HepG2 (cell line): ENCODE measurements at regions not wholly inside any gene's neighbourhood (a gene's known extent, or its start where the extent isn't known, plus 50 kb on each side); places are given as distances from the start of the nearest gene placed in this dataset.

Experiments
- ATAC-seq: fragments of 200-7000 bp; cut with Tn5 transposase; 3 replicates; pipeline ENCODE4 v1.9.1; 2020; ENCODE audit warnings: mild to moderate bottlenecking, moderate library complexity
- BruUV-seq: library from RNA; stranded (reverse); fragments of 400-500 nt; replicated peaks from 2 replicates; lab custom pipeline; 2021; lab: Mats Ljungman, UMichigan
- CTCF ChIA-PET: fragments of 300-600 bp; formaldehyde crosslinking; extraction: SDS; loops from one replicate; lab custom pipeline; 2021; ENCODE audit warnings: low total read pairs, inconsistent platforms, low intra/inter-chr PET ratio; lab: Yijun Ruan, JAX
- POLR2A ChIA-PET: fragments of 350-600 bp; sonication (Branson Sonifier 250); formaldehyde crosslinking; loops from one replicate; lab custom pipeline; 2020; ENCODE audit warnings: antibody characterized with exemption, inconsistent platforms; lab: Yijun Ruan, JAX
- DNase-seq: peaks from one replicate; pipeline ENCODE4 v3.0.0-alpha.2; 2015; ENCODE audit warnings: low spot score
- FAIRE-seq: peaks from 3 replicates; lab custom pipeline; 2011; peaks lifted over from hg19 to GRCh38; lab: Jason Lieb, UNC
- H2AFZ ChIP-seq: one replicate; pipeline ENCODE4 v1.6.1; 2011; ENCODE audit warnings: low read length, inconsistent platforms
- H3K27ac ChIP-seq: fragments of 300-600 bp; 3 replicates; pipeline ENCODE4 v1.8.0; 2011; ENCODE audit warnings: mixed run types, mild to moderate bottlenecking, mixed read lengths, low read length, inconsistent platforms; ENCODE audit not compliant: insufficient read depth; ENCODE audit errors: extremely low read length
- H3K27me3 ChIP-seq, 2 experiments: fragments of 200-600 bp in 1 of 2; 2 replicates in 1 of 2; 3 replicates in 1 of 2; pipeline versions ENCODE4 v1.6.0 to v1.8.0; 2011; ENCODE audit warnings: low read length in 2 of 2, mild to moderate bottlenecking in 2 of 2, moderate library complexity in 2 of 2, inconsistent platforms in 1 of 2; ENCODE audit not compliant: insufficient read depth in 2 of 2, control insufficient read depth in 1 of 2
- H3K36me3 ChIP-seq, 2 experiments: fragments of 200-600 bp in 1 of 2; replicated peaks in 1 of 2; 2 replicates in 1 of 2; 3 replicates in 1 of 2; pipeline versions ENCODE4 v1.5.1 to v1.8.0; 2011; ENCODE audit warnings: low read length in 2 of 2, inconsistent platforms in 1 of 2; ENCODE audit not compliant: insufficient read depth in 2 of 2, control insufficient read depth in 1 of 2
- H3K4me1 ChIP-seq: 2 replicates; pipeline ENCODE4 v1.5.1; 2012; ENCODE audit warnings: low read length, inconsistent platforms; ENCODE audit not compliant: insufficient read depth
- H3K4me2 ChIP-seq: 2 replicates; pipeline ENCODE4 v1.6.0; 2011; ENCODE audit warnings: low read depth, low read length, inconsistent platforms
- H3K4me3 ChIP-seq, 3 experiments: fragments of 200-600 bp in 1 of 3; sonication (generic), shearing (Covaris generic) in 1 of 3; replicated peaks in 1 of 3; 2 replicates each; pipeline ENCODE4 v1.5.1; 2011 to 2016; ENCODE audit warnings: low read length in 3 of 3, inconsistent platforms in 2 of 3, low read depth in 2 of 3, mild to moderate bottlenecking in 2 of 3, control low read depth in 1 of 3, mixed read lengths in 1 of 3; ENCODE audit not compliant: insufficient read depth in 1 of 3
- H3K79me2 ChIP-seq: one replicate; pipeline ENCODE4 v1.6.1; 2011; ENCODE audit warnings: low read length, inconsistent platforms; ENCODE audit not compliant: insufficient read depth
- H3K9ac ChIP-seq: 2 replicates; pipeline ENCODE4 v1.6.0; 2011; ENCODE audit warnings: mild to moderate bottlenecking, low read depth, low read length, inconsistent platforms; ENCODE audit not compliant: insufficient read depth
- H3K9me3 ChIP-seq: 2 replicates; pipeline ENCODE4 v1.5.1; 2012; ENCODE audit warnings: mild to moderate bottlenecking, low read length
- H4K20me1 ChIP-seq: 2 replicates; pipeline ENCODE4 v1.6.0; 2011; ENCODE audit warnings: inconsistent platforms, mild to moderate bottlenecking, low read length, moderate library complexity; ENCODE audit not compliant: insufficient read depth
- AGO1 ChIP-seq: fragments of 200-400 bp; formaldehyde crosslinking; IDR thresholded peaks from 2 replicates; pipeline ENCODE4 v1.6.1; 2017; ENCODE audit warnings: mild to moderate bottlenecking, low read depth, low read length, moderate library complexity; ENCODE audit not compliant: poor library complexity, severe bottlenecking
- CENPX ChIP-seq: sonication (generic); formaldehyde crosslinking; IDR thresholded peaks from 2 replicates; pipeline ENCODE4 v1.9.0; 2021; ENCODE audit warnings: mild to moderate bottlenecking, missing genetic modification reagents, moderate library complexity
- FIP1L1 ChIP-seq: fragments of 200-400 bp; formaldehyde crosslinking; IDR thresholded peaks from 2 replicates; pipeline ENCODE4 v1.6.1; 2018; ENCODE audit warnings: low read depth, mild to moderate bottlenecking, low read length, moderate library complexity, borderline replicate concordance; ENCODE audit not compliant: insufficient read depth
- FOXM1 ChIP-seq: sonication (generic); formaldehyde crosslinking; IDR thresholded peaks from 2 replicates; pipeline ENCODE4 v1.5.0; 2020; ENCODE audit warnings: missing genetic modification reagents
- FOXO1 ChIP-seq: sonication (generic); formaldehyde crosslinking; IDR thresholded peaks from 2 replicates; pipeline ENCODE4 v1.4.0; 2020; ENCODE audit warnings: missing genetic modification reagents
- GATAD2A ChIP-seq: IDR thresholded peaks from 2 replicates; pipeline ENCODE4 v1.6.1; 2016
- MAZ ChIP-seq, 2 experiments: sonication (generic) in 1 of 2; formaldehyde crosslinking in 1 of 2; IDR thresholded peaks; 2 replicates each; pipeline versions ENCODE4 v1.5.0 to v1.6.1; 2012 to 2020; ENCODE audit warnings: low read depth in 2 of 2, mild to moderate bottlenecking in 2 of 2, borderline replicate concordance in 1 of 2, improper control_type of control experiment in 1 of 2, low read length in 1 of 2, missing genetic modification reagents in 1 of 2, moderate library complexity in 1 of 2
- PBX3 ChIP-seq: sonication (generic); formaldehyde crosslinking; IDR thresholded peaks from 2 replicates; pipeline ENCODE4 v1.8.1; 2023; ENCODE audit warnings: missing genetic modification reagents, inconsistent platforms, borderline replicate concordance
- RCOR2 ChIP-seq: IDR thresholded peaks from 2 replicates; pipeline ENCODE4 v1.6.1; 2016; ENCODE audit warnings: missing biosample characterization, missing genetic modification reagents
- RFXAP ChIP-seq: sonication (generic); formaldehyde crosslinking; IDR thresholded peaks from 2 replicates; pipeline ENCODE4 v1.4.0; 2020; ENCODE audit warnings: missing genetic modification reagents, borderline replicate concordance
- SSRP1 ChIP-seq: IDR thresholded peaks from 2 replicates; pipeline ENCODE4 v1.6.1; 2016; ENCODE audit warnings: control low read depth
- SYNCRIP ChIP-seq: fragments of 200-400 bp; formaldehyde crosslinking; IDR thresholded peaks from 2 replicates; pipeline ENCODE4 v1.6.1; 2018; ENCODE audit warnings: mild to moderate bottlenecking, low read depth, low read length; ENCODE audit not compliant: insufficient read depth
- ZBED4 ChIP-seq: sonication (generic); formaldehyde crosslinking; IDR thresholded peaks from 2 replicates; pipeline ENCODE4 v1.4.0; 2020; ENCODE audit warnings: missing genetic modification reagents, borderline replicate concordance
- ZBTB25 ChIP-seq: IDR thresholded peaks from 2 replicates; pipeline ENCODE4 v1.6.1; 2018; ENCODE audit warnings: missing genetic modification reagents
- ZNF180 ChIP-seq: sonication (generic); formaldehyde crosslinking; IDR thresholded peaks from 2 replicates; pipeline ENCODE4 v1.4.0; 2020; ENCODE audit warnings: low read depth, missing genetic modification reagents, borderline replicate concordance
- ZNF430 ChIP-seq: sonication (generic); formaldehyde crosslinking; IDR thresholded peaks from 2 replicates; pipeline ENCODE4 v1.9.0; 2021; ENCODE audit warnings: mild to moderate bottlenecking, missing genetic modification reagents
- ZNF784 ChIP-seq: sonication (generic); formaldehyde crosslinking; IDR thresholded peaks from 2 replicates; pipeline ENCODE4 v1.5.1; 2020; ENCODE audit warnings: missing genetic modification reagents, mild to moderate bottlenecking, borderline replicate concordance
- WGBS: methylation state at CpG from one replicate; pipeline ENCODE4 v1.1.6; 2017; ENCODE audit warnings: low lambda C conversion rate; 5-methylcytosine and 5-hydroxymethylcytosine counted together
- in situ Hi-C: cut with HindIII; loops from 2 replicates; pipeline ENCODE4 v1.10.0; 2017; ENCODE audit warnings: low pct_unique_long_range_greater_than_20kb; ENCODE audit not compliant: extremely low pct_ligation_motif_present
- intact Hi-C: fragments of 100-400 bp; cut with micrococcal nuclease; formaldehyde crosslinking; loops from one replicate; pipeline ENCODE4 v1.10.0; 2022; ENCODE audit not compliant: unreplicated experiment

- peaks cover 2 to 18% of the 10 kb centered on the region in 2 experiments; a peak in 2 of 5 replicates for H3K27me3 ChIP-seq
- DNase-seq (no peak), FAIRE-seq (no peak), ATAC-seq (no peak)
- no peaks in the 10 kb centered on the region for H4K20me1 ChIP-seq
- H3K36me3 ChIP-seq: no peaks in the 10 kb centered on the region
- TF ChIP-seq RFXAP (CRISPR knock-in tag) (no peak), MAZ (IDR thresholded peaks at IDR 0.05; ENCODE audit: borderline replicate concordance, low read depth, low read length) (no peak), MAZ (CRISPR knock-in tag; IDR thresholded peaks at IDR 0.05; ENCODE audit: low read depth) (no peak), FOXO1 (CRISPR knock-in tag) (no peak), SYNCRIP (no peak), SSRP1 (CRISPR knock-in tag) (no peak), ZBED4 (CRISPR knock-in tag) (no peak), AGO1 (no peak), ZNF784 (CRISPR knock-in tag) (no peak), RCOR2 (CRISPR knock-in tag) (no peak), FOXM1 (CRISPR knock-in tag) (no peak), CENPX (CRISPR knock-in tag) (no peak), ZBTB25 (CRISPR knock-in tag) (no peak), GATAD2A (CRISPR knock-in tag) (no peak), ZNF430 (CRISPR knock-in tag) (no peak), FIP1L1 (no peak), ZNF180 (CRISPR knock-in tag) (no peak), PBX3 (CRISPR knock-in tag) (no peak)
- BruUV-seq: no TSS peak
- no peak overlapping the region for H2AFZ ChIP-seq
- ChIA-PET POLR2A (no interaction called here), CTCF (no interaction called here)
- WGBS: 45% methylated on average over 5 of the region's 5 CpGs
- H3K4me3 ChIP-seq: no peak overlapping the region
- no peaks in the 10 kb centered on the region for H3K79me2 ChIP-seq
- H3K4me1 ChIP-seq: no peaks in the 10 kb centered on the region
- intact Hi-C loops (no loop called here), in situ Hi-C loops (no loop called here)
- no peak overlapping the region for H3K4me2 ChIP-seq
- H3K9ac ChIP-seq: no peak overlapping the region
- no peaks in the 10 kb centered on the region for H3K9me3 ChIP-seq
- H3K27ac ChIP-seq: no peak overlapping the region
Observed at GRCh38 chr7:25840209-25840792, 311.7 kb upstream of the NFE2L3 start.
